ENCODE measurements at regions not wholly inside any gene's neighbourhood (a gene's known extent, or its start where the extent isn't known, plus 50 kb on each side); places are given as distances from the start of the nearest gene placed in this dataset.

DNA sequence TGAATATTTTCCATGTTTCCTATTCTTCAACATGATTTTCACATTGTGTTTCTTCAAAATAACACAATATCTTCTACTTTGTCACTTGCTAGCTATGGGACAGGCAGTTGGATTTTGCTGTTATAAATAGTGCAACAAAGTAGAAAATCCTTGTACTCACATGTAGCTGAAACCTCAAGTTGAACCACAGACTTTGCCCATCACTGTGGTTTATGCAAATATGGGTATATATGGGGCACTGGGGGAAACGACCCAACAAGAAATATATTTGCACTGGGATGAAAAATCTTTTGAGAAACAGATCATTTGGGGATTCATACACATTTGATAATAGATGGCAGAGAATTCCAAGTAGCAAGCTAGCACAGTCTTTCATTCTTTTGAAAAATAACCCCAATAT is 486.3 kb upstream of the MAP2 start:
- Histone ChIP-seq H3K36me3 (ENCODE audit: control insufficient read depth, insufficient read depth, low read length) (no peaks in the 10 kb centered on the region), H3K4me3 (ENCODE audit: low read depth, low read length) (no peak overlapping the region), H3K27me3 (ENCODE audit: control insufficient read depth, insufficient read depth, low read length) (no peaks in the 10 kb centered on the region)
- ChIA-PET POLR2A (no interaction called here), CTCF (no interaction called here)
- no peak for DNase-seq (ENCODE audit: low read depth)
- TF ChIP-seq, protein P1, sequence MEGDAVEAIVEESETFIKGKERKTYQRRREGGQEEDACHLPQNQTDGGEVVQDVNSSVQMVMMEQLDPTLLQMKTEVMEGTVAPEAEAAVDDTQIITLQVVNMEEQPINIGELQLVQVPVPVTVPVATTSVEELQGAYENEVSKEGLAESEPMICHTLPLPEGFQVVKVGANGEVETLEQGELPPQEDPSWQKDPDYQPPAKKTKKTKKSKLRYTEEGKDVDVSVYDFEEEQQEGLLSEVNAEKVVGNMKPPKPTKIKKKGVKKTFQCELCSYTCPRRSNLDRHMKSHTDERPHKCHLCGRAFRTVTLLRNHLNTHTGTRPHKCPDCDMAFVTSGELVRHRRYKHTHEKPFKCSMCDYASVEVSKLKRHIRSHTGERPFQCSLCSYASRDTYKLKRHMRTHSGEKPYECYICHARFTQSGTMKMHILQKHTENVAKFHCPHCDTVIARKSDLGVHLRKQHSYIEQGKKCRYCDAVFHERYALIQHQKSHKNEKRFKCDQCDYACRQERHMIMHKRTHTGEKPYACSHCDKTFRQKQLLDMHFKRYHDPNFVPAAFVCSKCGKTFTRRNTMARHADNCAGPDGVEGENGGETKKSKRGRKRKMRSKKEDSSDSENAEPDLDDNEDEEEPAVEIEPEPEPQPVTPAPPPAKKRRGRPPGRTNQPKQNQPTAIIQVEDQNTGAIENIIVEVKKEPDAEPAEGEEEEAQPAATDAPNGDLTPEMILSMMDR (IDR thresholded peaks at IDR 0.05; ENCODE audit: insufficient read depth, low read depth, low read length): no peak

DNA sequence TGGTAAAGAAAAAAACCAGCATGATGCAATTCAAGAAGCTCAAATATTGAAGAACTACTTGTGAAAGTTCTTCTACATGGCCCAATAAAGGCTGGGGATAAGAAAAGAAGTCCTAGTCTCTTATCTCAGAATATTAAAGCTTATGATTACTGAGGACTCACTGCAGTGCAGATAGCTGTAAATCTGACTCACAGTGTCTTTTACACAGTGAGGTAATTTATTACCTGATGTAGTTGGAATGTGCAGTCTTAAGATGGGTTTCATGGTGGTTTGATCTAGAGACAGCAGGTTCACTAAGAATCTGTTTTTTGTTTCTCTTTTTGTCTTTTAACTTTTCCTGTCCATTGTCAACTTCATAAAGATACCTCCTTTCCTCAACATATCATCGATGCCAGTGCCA is 484.0 kb upstream of the MAP2 start:
- CTCF ChIA-PET: no interaction called here
- TF ChIP-seq, protein P1 (IDR thresholded peaks at IDR 0.05; ENCODE audit: insufficient read depth, low read depth, low read length): no peak
- POLR2A ChIA-PET: no interaction called here
- H3K4me3 ChIP-seq (ENCODE audit: low read depth, low read length): no peak overlapping the region
- no peak for DNase-seq (ENCODE audit: low read depth)
- H3K36me3 ChIP-seq (ENCODE audit: control insufficient read depth, insufficient read depth, low read length): no peaks in the 10 kb centered on the region
- H3K27me3 ChIP-seq (ENCODE audit: control insufficient read depth, insufficient read depth, low read length): no peaks in the 10 kb centered on the region

DNA sequence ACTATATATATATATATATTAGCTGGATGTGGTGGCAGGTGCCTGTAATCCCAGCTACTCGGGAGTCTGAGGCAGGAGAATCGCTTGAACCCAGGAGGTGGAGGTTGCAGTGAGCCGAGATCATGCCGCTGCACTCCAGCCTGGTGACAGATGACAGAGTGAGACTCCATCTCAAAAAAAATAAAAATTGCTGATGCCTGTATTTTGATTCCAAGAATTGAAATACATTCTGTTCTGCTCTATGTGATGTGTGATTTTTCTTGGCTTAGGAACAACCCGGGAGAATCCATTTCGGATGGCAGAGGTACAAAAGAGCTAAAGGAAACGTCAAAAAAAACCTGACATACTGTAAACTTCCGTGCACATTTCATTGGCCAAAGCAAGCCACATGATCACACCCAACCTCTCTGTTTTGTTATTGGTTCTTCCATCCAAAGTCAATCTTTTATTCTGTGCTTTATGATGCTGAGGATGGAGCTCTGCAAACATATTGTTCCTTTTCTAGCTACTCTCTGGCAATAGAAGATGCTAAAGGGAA is 478.1 kb upstream of the MAP2 start:
- no peak overlapping the region for H3K4me3 ChIP-seq (ENCODE audit: low read depth, low read length)
- ChIA-PET POLR2A (no interaction called here), CTCF (no interaction called here)
- H3K36me3 ChIP-seq (ENCODE audit: control insufficient read depth, insufficient read depth, low read length): no peaks in the 10 kb centered on the region
- no peaks in the 10 kb centered on the region for H3K27me3 ChIP-seq (ENCODE audit: control insufficient read depth, insufficient read depth, low read length)
- DNase-seq (ENCODE audit: low read depth): no peak
- TF ChIP-seq, protein P1 (IDR thresholded peaks at IDR 0.05; ENCODE audit: insufficient read depth, low read depth, low read length): no peak

DNA sequence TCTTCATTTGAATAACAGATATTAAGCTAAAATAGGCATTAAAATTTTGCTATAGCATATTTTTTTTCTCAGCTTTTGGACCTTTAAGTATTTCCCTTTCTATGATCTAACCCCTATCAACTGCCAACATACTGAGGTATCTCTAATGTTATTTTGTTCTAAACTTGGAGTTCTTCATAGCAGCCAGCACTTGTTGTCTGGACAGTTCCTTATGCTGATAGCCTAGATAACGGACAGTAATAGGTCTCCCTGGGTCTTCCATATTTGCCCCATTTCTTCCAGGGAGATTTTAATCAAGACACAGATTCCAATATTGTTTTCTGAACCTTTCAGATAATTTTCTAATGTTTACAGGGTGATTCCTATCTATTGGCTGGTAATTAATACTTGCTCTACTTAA is 475.8 kb upstream of the MAP2 start:
- no peaks in the 10 kb centered on the region for H3K36me3 ChIP-seq (ENCODE audit: control insufficient read depth, insufficient read depth, low read length)
- H3K4me3 ChIP-seq (ENCODE audit: low read depth, low read length): no peak overlapping the region
- ChIA-PET CTCF (no interaction called here), POLR2A (no interaction called here)
- DNase-seq (ENCODE audit: low read depth): no peak
- TF ChIP-seq, protein P1 (IDR thresholded peaks at IDR 0.05; ENCODE audit: insufficient read depth, low read depth, low read length): no peak
- no peaks in the 10 kb centered on the region for H3K27me3 ChIP-seq (ENCODE audit: control insufficient read depth, insufficient read depth, low read length)

DNA sequence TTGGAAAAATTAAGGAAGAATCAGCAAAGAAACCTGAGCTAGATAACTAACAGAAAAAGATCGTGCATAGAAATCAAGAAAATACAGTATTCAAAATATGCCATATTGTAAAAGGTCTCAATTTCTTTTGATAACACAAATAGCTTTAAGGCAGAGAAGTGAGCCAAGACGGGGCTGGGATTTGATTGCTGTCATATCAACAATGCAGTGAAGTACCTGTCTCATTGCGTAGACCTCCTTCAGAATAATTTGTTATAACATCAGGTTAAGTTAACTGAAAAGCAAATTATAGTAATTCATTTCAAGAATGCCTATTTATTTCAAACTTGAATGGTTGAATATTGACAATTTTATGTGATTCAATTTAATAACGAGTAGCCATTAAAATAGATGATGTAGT is 453.8 kb upstream of the MAP2 start:
- H3K4me3 ChIP-seq (ENCODE audit: low read depth, low read length): no peak overlapping the region
- TF ChIP-seq, protein P1 (IDR thresholded peaks at IDR 0.05; ENCODE audit: insufficient read depth, low read depth, low read length): no peak
- ChIA-PET CTCF (no interaction called here), POLR2A (no interaction called here)
- no peaks in the 10 kb centered on the region for H3K27me3 ChIP-seq (ENCODE audit: control insufficient read depth, insufficient read depth, low read length)
- H3K36me3 ChIP-seq (ENCODE audit: control insufficient read depth, insufficient read depth, low read length): no peaks in the 10 kb centered on the region
- no peak for DNase-seq (ENCODE audit: low read depth)

All from BJ (cell line).